Loucy (cell line): ENCODE measurements at regions not wholly inside any gene's neighbourhood (a gene's known extent, or its start where the extent isn't known, plus 50 kb on each side); places are given as distances from the start of the nearest gene placed in this dataset.

ENCODE experiments used
- H2AFZ ChIP-seq: fragments of 200-600 bp; sonication (generic); 2 replicates; pipeline ENCODE4 v1.6.0; 2016; ENCODE audit warnings: antibody characterized with exemption, mild to moderate bottlenecking, low read length, moderate library complexity
- H3F3A ChIP-seq: fragments of 200-600 bp; 2 replicates; pipeline ENCODE4 v1.6.0; 2016; ENCODE audit warnings: antibody characterized with exemption, low read depth, mild to moderate bottlenecking
- H3K27me3 ChIP-seq: fragments of 200-600 bp; sonication (generic); 2 replicates; pipeline ENCODE4 v1.6.1; 2014; ENCODE audit warnings: low read length, mild to moderate bottlenecking; ENCODE audit not compliant: insufficient read depth, poor library complexity, severe bottlenecking
- H3K36me3 ChIP-seq: fragments of 200-600 bp; sonication (generic); 2 replicates; pipeline ENCODE4 v1.6.1; 2016; ENCODE audit warnings: low read length; ENCODE audit not compliant: insufficient read depth
- H3K4me1 ChIP-seq: fragments of 200-600 bp; sonication (generic); 2 replicates; pipeline ENCODE4 v1.5.1; 2014; ENCODE audit warnings: low read length, mild to moderate bottlenecking; ENCODE audit not compliant: insufficient read depth, poor library complexity, severe bottlenecking
- H3K4me2 ChIP-seq: fragments of 200-600 bp; sonication (generic); 2 replicates; pipeline ENCODE4 v1.6.0; 2014; ENCODE audit warnings: antibody characterized with exemption, low read length, low read depth, mild to moderate bottlenecking; ENCODE audit not compliant: poor library complexity, severe bottlenecking
- H3K4me3 ChIP-seq: fragments of 200-600 bp; sonication (generic); 2 replicates; pipeline ENCODE4 v1.5.1; 2014; ENCODE audit warnings: low read length, mild to moderate bottlenecking, mixed read lengths; ENCODE audit not compliant: poor library complexity, severe bottlenecking
- H3K79me2 ChIP-seq: fragments of 200-600 bp; sonication (generic); 2 replicates; pipeline ENCODE4 v1.6.1; 2014; ENCODE audit warnings: low read length; ENCODE audit not compliant: insufficient read depth
- H3K9ac ChIP-seq: fragments of 200-600 bp; sonication (generic); 2 replicates; pipeline ENCODE4 v1.6.0; 2014; ENCODE audit warnings: mild to moderate bottlenecking, low read depth, low read length, moderate library complexity; ENCODE audit not compliant: poor library complexity, severe bottlenecking
- H3K9me2 ChIP-seq: fragments of 200-600 bp; sonication (generic); replicated peaks from 2 replicates; pipeline ENCODE4 v1.6.1; 2016; ENCODE audit warnings: low read depth, low read length, mixed read lengths
- H3K9me3 ChIP-seq: fragments of 200-600 bp; sonication (generic); 2 replicates; pipeline ENCODE4 v1.6.1; 2014; ENCODE audit warnings: mild to moderate bottlenecking, antibody characterized with exemption, low read length, low read depth; ENCODE audit not compliant: insufficient read depth
- H4K20me1 ChIP-seq: fragments of 200-600 bp; sonication (generic); 2 replicates; pipeline ENCODE4 v1.6.0; 2014; ENCODE audit warnings: antibody characterized with exemption, low read length, mild to moderate bottlenecking; ENCODE audit not compliant: insufficient read depth, poor library complexity, severe bottlenecking
- CTCF ChIP-seq: fragments of 200-600 bp; sonication (generic); conservative IDR thresholded peaks from 2 replicates; pipeline ENCODE4 v1.5.1; 2014; ENCODE audit warnings: mild to moderate bottlenecking, antibody characterized with exemption, low read length
- EZH2phosphoT487 ChIP-seq: fragments of 200-600 bp; IDR thresholded peaks from 2 replicates; pipeline ENCODE4 v1.6.1; 2018; ENCODE audit warnings: antibody characterized with exemption, mild to moderate bottlenecking, moderate library complexity, borderline replicate concordance

- TF ChIP-seq CTCF (no peak), EZH2phosphoT487 (no peak)
- no peaks in the 10 kb centered on the region for H3K79me2 ChIP-seq
These were observed 221.8 kb upstream of the ATP6AP2 start for GRCh38 chrX:40358994-40359393.

GRCh38 chrX:40349251-40349650 lies 231.5 kb upstream of the ATP6AP2 start:
- Histone ChIP-seq H3K27me3 (no peaks in the 10 kb centered on the region), H3K9ac (no peak overlapping the region), H3K4me3 (no peak overlapping the region), H4K20me1 (no peaks in the 10 kb centered on the region), H3K4me1 (no peaks in the 10 kb centered on the region), H3K9me2 (no peaks in the 10 kb centered on the region), H2AFZ (no peak overlapping the region), H3K4me2 (no peak overlapping the region), H3F3A (no peaks in the 10 kb centered on the region), H3K79me2 (no peaks in the 10 kb centered on the region), H3K9me3 (no peaks in the 10 kb centered on the region), H3K36me3 (no peaks in the 10 kb centered on the region)
- no peak for TF ChIP-seq EZH2phosphoT487
- no peak for TF ChIP-seq CTCF

More at GRCh38 chrX:40358994-40359393, 221.8 kb upstream of the ATP6AP2 start:
- Histone ChIP-seq H4K20me1 (no peaks in the 10 kb centered on the region), H3K4me3 (no peak overlapping the region), H3K27me3 (no peaks in the 10 kb centered on the region), H3K9ac (no peak overlapping the region), H3K9me2 (no peaks in the 10 kb centered on the region), H3F3A (no peaks in the 10 kb centered on the region), H3K4me2 (no peak overlapping the region), H2AFZ (no peak overlapping the region), H3K4me1 (no peaks in the 10 kb centered on the region), H3K9me3 (no peaks in the 10 kb centered on the region), H3K36me3 (no peaks in the 10 kb centered on the region)

- Histone ChIP-seq H3K4me3 (no peak overlapping the region), H3K36me3 (no peaks in the 10 kb centered on the region), H3K9me3 (no peaks in the 10 kb centered on the region), H4K20me1 (no peaks in the 10 kb centered on the region), H3F3A (no peaks in the 10 kb centered on the region), H3K9ac (no peak overlapping the region), H3K79me2 (no peaks in the 10 kb centered on the region), H3K9me2 (no peaks in the 10 kb centered on the region), H3K4me2 (no peak overlapping the region), H2AFZ (no peak overlapping the region), H3K27me3 (no peaks in the 10 kb centered on the region), H3K4me1 (no peaks in the 10 kb centered on the region)
- TF ChIP-seq CTCF (no peak), EZH2phosphoT487 (no peak)
These were observed 234.4 kb upstream of the ATP6AP2 start for GRCh38 chrX:40346379-40346778.
